HCT116 (cell line): ENCODE measurements at regions not wholly inside any gene's neighbourhood (a gene's known extent, or its start where the extent isn't known, plus 50 kb on each side); places are given as distances from the start of the nearest gene placed in this dataset.

Experiments
- CTCF ChIP-seq, 3 experiments: fragments of 200-600 bp in 1 of 3; sonication (generic) in 1 of 3; IDR thresholded peaks in 2 of 3; conservative IDR thresholded peaks in 1 of 3; 2 replicates each; pipeline ENCODE4 v1.5.1; 2012 to 2017; ENCODE audit warnings: low read depth in 2 of 3, low read length in 2 of 3, antibody characterized with exemption in 1 of 3, borderline replicate concordance in 1 of 3, control low read depth in 1 of 3, mild to moderate bottlenecking in 1 of 3, mixed read lengths in 1 of 3, mixed run types in 1 of 3, moderate library complexity in 1 of 3; ENCODE audit not compliant: insufficient read depth in 1 of 3
- EZH2 ChIP-seq: fragments of 200-600 bp; sonication (generic); IDR thresholded peaks from 2 replicates; pipeline ENCODE4 v1.6.1; 2017; ENCODE audit warnings: antibody characterized with exemption, mixed run types
- EZH2phosphoT487 ChIP-seq: fragments of 200-600 bp; IDR thresholded peaks from 2 replicates; pipeline ENCODE4 v1.6.1; 2018; ENCODE audit warnings: antibody characterized with exemption, borderline replicate concordance
- JUND ChIP-seq: IDR thresholded peaks from 2 replicates; pipeline ENCODE4 v1.6.1; 2012
- MAX ChIP-seq: IDR thresholded peaks from 2 replicates; pipeline ENCODE4 v1.6.1; 2012
- POLR2A ChIP-seq: IDR thresholded peaks from 2 replicates; pipeline ENCODE4 v1.7.0; 2011; ENCODE audit warnings: borderline replicate concordance; ENCODE audit not compliant: insufficient read depth, insufficient read length; ENCODE audit errors: extremely low read depth
- POLR2AphosphoS5 ChIP-seq: IDR thresholded peaks from 2 replicates; pipeline ENCODE4 v1.6.1; 2011; ENCODE audit warnings: mild to moderate bottlenecking, low read depth, low read length, moderate library complexity
- RAD21 ChIP-seq: IDR thresholded peaks from 2 replicates; pipeline ENCODE4 v1.6.1; 2012; ENCODE audit warnings: low read depth, mild to moderate bottlenecking
- SIN3A ChIP-seq: IDR thresholded peaks from 2 replicates; pipeline ENCODE4 v1.6.1; 2012; ENCODE audit warnings: low read depth
- SP1 ChIP-seq: IDR thresholded peaks from 2 replicates; pipeline ENCODE4 v1.6.1; 2012; ENCODE audit warnings: low read depth

- TF ChIP-seq POLR2AphosphoS5 (no peak), EZH2phosphoT487 (no peak), EZH2 (no peak), SIN3A (no peak), SP1 (no peak), POLR2A (no peak), CTCF (IDR thresholded peaks at IDR 0.05 in 2 of 3, conservative IDR thresholded peaks at IDR 0.05 in 1 of 3; ENCODE audit: borderline replicate concordance in 1 of 3, insufficient read depth in 1 of 3, low read depth in 2 of 3, low read length in 2 of 3) (no peak), RAD21 (no peak), JUND (no peak), MAX (no peak)
Observed at GRCh38 chr6:11830520-11830919, 51.9 kb upstream of the ADTRP start.
